LNCaP clone FGC (cell line): ENCODE measurements at regions not wholly inside any gene's neighbourhood (a gene's known extent, or its start where the extent isn't known, plus 50 kb on each side); places are given as distances from the start of the nearest gene placed in this dataset.

Source experiments
- DNase-seq: peaks from one replicate; pipeline ENCODE4 v3.0.0-alpha.2; 2011; ENCODE audit warnings: low read depth
- H3K4me3 ChIP-seq: 2 replicates; pipeline ENCODE4 v1.5.1; 2011; ENCODE audit warnings: mild to moderate bottlenecking, low read depth, low read length, control low read depth
- CTCF ChIP-seq: IDR thresholded peaks from 2 replicates; pipeline ENCODE4 v1.5.1; 2012; ENCODE audit warnings: mild to moderate bottlenecking; ENCODE audit not compliant: control insufficient read depth, insufficient read depth; ENCODE audit errors: extremely low read depth

DNA sequence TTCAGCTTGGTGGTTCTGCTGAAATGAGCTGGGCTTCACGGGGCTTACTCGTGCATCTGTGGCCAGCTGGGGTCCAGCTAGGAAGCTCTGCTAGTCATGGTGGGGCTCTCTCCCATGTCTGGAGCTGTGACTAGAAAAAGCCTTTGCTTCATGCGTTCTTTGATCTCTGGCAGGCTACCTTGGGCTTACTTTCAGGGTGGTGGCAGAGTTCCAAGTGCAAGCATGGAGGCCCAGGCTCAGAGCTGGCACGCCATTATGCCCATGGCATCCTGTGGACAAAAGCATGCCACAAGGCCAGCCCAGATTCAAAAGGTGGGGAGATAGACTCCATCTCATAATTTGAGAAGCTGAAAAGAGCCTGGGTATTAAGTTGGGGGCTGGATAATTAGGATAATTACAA, 55.4 kb upstream of the GBA3 start:
- no peak for DNase-seq
- TF ChIP-seq CTCF = no peak
- no peak overlapping the region for H3K4me3 ChIP-seq
